HUES48 (cell line): ENCODE measurements at regions not wholly inside any gene's neighbourhood (a gene's known extent, or its start where the extent isn't known, plus 50 kb on each side); places are given as distances from the start of the nearest gene placed in this dataset.
"Not testable (repeated sequence)": the region's sequence is repeated elsewhere in the genome, so short reads cannot be mapped to it uniquely, and the experiment has no call there.

ENCODE experiments used
- H3K27ac ChIP-seq: one replicate; pipeline ENCODE4 v1.7.0; 2013; ENCODE audit warnings: low read depth, low read length, inconsistent platforms
- H3K27me3 ChIP-seq: 2 replicates; pipeline ENCODE4 v1.6.1; 2013; ENCODE audit warnings: mild to moderate bottlenecking, low read length; ENCODE audit not compliant: control insufficient read depth, insufficient read depth
- H3K36me3 ChIP-seq: 2 replicates; pipeline ENCODE4 v1.6.1; 2013; ENCODE audit warnings: low read length; ENCODE audit not compliant: control insufficient read depth, insufficient read depth
- H3K4me1 ChIP-seq: 2 replicates; pipeline ENCODE4 v1.6.1; 2013; ENCODE audit warnings: mild to moderate bottlenecking, low read length; ENCODE audit not compliant: control insufficient read depth, insufficient read depth
- H3K4me3 ChIP-seq: 2 replicates; pipeline ENCODE4 v1.5.1; 2013; ENCODE audit warnings: mild to moderate bottlenecking, low read depth, low read length
- H3K9ac ChIP-seq: 2 replicates; pipeline ENCODE4 v1.6.1; 2013; ENCODE audit warnings: mild to moderate bottlenecking, low read depth, low read length, moderate library complexity
- H3K9me3 ChIP-seq: 2 replicates; pipeline ENCODE4 v1.6.1; 2013; ENCODE audit warnings: low read length; ENCODE audit not compliant: control insufficient read depth, insufficient read depth

DNA sequence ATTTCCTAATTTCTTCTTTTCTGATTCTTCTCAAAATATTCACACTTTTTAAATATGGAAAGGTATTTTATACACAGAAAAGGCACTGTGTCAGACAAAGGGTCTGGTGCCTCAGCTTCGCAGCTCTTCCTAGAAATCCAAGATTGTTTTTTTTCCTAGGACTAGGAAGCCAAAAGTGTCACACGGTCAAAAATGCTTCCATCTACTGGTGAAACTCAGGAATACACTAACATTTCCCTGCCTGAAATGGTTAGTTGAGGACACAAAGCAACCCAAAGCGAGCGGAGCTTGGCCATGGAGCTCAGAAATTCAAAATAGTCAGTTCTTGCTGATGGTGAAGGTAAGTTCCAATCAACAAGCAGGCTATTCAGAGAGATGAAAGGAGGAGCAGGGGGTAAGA, 426.5 kb upstream of the RASGRP1 start:
- no peaks in the 10 kb centered on the region for H3K4me1 ChIP-seq
- H3K36me3 ChIP-seq, result no peaks in the 10 kb centered on the region
- H3K27me3 ChIP-seq, result no peaks in the 10 kb centered on the region
- H3K9ac ChIP-seq, result no peak overlapping the region
- H3K27ac ChIP-seq, result no peak overlapping the region
- no peaks in the 10 kb centered on the region for H3K9me3 ChIP-seq
- H3K4me3 ChIP-seq, result no peak overlapping the region

- H3K27me3 ChIP-seq, result no peaks in the 10 kb centered on the region
- H3K9me3 ChIP-seq, result no peaks in the 10 kb centered on the region
- H3K4me3 ChIP-seq, result no peak overlapping the region
- no peak overlapping the region for H3K27ac ChIP-seq
- H3K9ac ChIP-seq, result no peak overlapping the region
- no peaks in the 10 kb centered on the region for H3K36me3 ChIP-seq
- no peaks in the 10 kb centered on the region for H3K4me1 ChIP-seq
Measured at GRCh38 chr15:38991701-38992100, 427.1 kb upstream of the RASGRP1 start.

DNA sequence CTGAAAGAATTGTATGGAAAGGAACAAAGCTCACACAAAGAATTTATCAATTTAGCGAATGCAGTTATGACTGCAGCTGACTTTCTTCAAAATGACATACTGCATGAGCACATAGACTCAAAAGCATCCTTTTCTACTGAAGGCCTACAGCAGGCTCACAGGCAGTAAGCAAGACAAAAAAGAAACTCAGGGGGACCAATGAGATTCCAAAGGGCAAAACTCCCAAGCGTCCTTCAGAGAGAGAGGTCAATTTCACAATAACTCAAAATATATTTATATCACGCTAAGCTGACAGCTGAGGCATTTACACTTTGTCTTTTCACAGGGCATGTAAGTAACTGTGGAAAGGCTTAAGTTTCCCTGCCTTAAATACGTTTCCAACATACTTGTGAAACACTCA, 427.9 kb upstream of the RASGRP1 start:
- Histone ChIP-seq H3K4me3 (no peak overlapping the region), H3K36me3 (no peaks in the 10 kb centered on the region), H3K9me3 (no peaks in the 10 kb centered on the region), H3K9ac (no peak overlapping the region), H3K27me3 (no peaks in the 10 kb centered on the region), H3K4me1 (no peaks in the 10 kb centered on the region), H3K27ac (no peak overlapping the region)

GRCh38 chr15:38992930-38993329, 428.3 kb upstream of the RASGRP1 start:
- no peak overlapping the region for H3K4me3 ChIP-seq
- H3K27me3 ChIP-seq, result no peaks in the 10 kb centered on the region
- no peak overlapping the region for H3K9ac ChIP-seq
- no peaks in the 10 kb centered on the region for H3K4me1 ChIP-seq
- no peak overlapping the region for H3K27ac ChIP-seq
- no peaks in the 10 kb centered on the region for H3K36me3 ChIP-seq
- H3K9me3 ChIP-seq, result no peaks in the 10 kb centered on the region

DNA sequence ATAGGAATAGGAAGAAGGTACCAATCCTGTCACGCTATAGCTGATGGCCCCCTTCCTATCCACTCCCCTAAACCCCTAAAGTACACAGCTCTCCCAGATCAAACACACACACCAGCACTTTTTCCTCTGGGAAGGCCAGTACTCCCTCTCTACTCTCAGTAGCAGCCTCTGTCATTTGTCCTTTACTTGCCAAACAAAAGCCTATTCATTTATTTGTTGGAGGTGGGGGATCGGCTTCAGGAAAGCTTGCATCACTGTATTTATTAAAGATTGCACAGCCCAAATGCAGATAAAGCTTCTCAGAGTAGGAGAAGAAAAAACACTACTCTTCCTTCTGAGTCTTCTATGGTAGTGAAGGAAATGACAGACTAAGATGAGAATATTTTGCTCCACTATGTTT, 429.7 kb upstream of the RASGRP1 start:
- Histone ChIP-seq H3K4me3 (no peak overlapping the region), H3K4me1 (no peaks in the 10 kb centered on the region), H3K9ac (no peak overlapping the region), H3K27me3 (no peaks in the 10 kb centered on the region), H3K27ac (no peak overlapping the region), H3K36me3 (no peaks in the 10 kb centered on the region), H3K9me3 (no peaks in the 10 kb centered on the region)

DNA sequence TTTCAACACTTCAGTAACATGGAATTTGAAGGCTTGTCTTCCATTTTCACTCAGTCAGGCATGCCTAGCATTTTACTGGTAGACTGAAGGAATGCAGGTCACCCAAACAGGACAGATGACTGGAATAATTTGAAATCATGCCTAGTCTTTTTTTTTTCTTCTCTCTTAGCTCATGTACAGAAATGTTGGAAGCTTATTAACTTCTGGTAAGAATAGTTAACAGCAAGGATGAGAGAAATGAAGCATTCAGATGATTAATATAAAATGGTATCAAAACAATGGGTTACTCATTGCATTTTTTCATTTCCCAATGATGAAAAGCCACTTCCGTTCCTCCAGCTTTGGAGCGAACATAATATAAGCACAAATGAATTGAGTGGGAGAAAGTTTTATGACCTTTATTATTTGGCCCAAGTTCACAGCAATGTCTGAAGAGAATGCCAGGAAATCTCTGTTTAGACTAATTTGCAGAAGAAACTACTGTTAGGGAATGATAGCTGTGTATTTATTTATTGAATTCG, 431.6 kb upstream of the RASGRP1 start:
- no peaks in the 10 kb centered on the region for H3K36me3 ChIP-seq
- H3K9me3 ChIP-seq, result no peaks in the 10 kb centered on the region
- H3K9ac ChIP-seq, result no peak overlapping the region
- no peaks in the 10 kb centered on the region for H3K4me1 ChIP-seq
- no peak overlapping the region for H3K4me3 ChIP-seq
- H3K27me3 ChIP-seq, result no peaks in the 10 kb centered on the region
- H3K27ac ChIP-seq, result no peak overlapping the region

- H3K36me3 ChIP-seq, result no peaks in the 10 kb centered on the region
- H3K4me1 ChIP-seq, result no peaks in the 10 kb centered on the region
- no peak overlapping the region for H3K4me3 ChIP-seq
- H3K27me3 ChIP-seq, result no peaks in the 10 kb centered on the region
- H3K9me3 ChIP-seq, result no peaks in the 10 kb centered on the region
- H3K9ac ChIP-seq, result no peak overlapping the region
- H3K27ac ChIP-seq, result no peak overlapping the region
Measured at GRCh38 chr15:38997841-38998240, 433.2 kb upstream of the RASGRP1 start.

- H3K36me3 ChIP-seq, result no peaks in the 10 kb centered on the region
- H3K9ac ChIP-seq, result no peak overlapping the region
- H3K27ac ChIP-seq, result no peak overlapping the region
- no peaks in the 10 kb centered on the region for H3K4me1 ChIP-seq
- no peak overlapping the region for H3K4me3 ChIP-seq
- no peaks in the 10 kb centered on the region for H3K9me3 ChIP-seq
- no peaks in the 10 kb centered on the region for H3K27me3 ChIP-seq
Measured at GRCh38 chr15:39000008-39000734, 435.6 kb upstream of the RASGRP1 start.

DNA sequence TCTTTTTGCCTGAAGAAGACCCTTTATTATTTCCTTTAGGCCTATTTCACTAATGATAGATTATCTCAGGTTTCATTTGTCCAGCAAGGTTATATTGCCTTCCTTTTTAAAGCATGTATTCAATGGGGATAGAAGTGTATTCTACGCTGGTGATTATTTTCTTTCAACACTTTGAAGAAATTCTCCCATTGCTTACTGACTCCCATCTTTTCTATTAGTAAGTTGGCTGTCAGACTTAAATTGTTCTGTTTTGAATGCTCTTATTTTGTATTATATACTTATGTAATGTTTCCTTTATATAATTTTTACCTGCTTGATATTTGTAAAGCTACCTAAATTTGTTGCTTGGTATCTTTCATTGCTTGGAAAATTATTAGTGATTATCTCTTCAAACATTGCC, 445.1 kb upstream of the RASGRP1 start:
- H3K36me3 ChIP-seq, result no peaks in the 10 kb centered on the region
- H3K9me3 ChIP-seq, result peaks cover 20% of the 10 kb centered on the region
- H3K27me3 ChIP-seq, result no peaks in the 10 kb centered on the region
- H3K27ac ChIP-seq, result no peak overlapping the region
- H3K4me1 ChIP-seq, result no peaks in the 10 kb centered on the region
- no peak overlapping the region for H3K9ac ChIP-seq
- H3K4me3 ChIP-seq, result no peak overlapping the region

DNA sequence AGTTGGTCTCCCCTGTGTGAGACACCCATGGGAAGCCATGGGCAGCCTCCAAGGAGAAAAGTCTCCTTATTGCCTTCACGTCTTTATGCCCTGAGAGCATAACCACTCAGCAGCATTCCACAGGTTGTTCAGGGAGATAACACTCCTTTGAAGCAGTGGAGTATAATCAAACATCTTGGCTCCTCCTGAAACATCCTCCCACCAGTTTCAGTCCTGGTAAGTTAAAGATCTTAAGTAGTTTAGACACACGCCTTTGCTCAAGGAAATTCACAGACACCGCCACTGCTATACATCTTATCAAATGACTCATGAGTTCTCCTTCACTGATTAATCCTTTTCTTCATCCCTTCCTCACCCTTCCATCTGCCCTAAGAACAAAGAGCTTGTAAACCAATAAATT, 446.5 kb upstream of the RASGRP1 start:
- peaks cover 20% of the 10 kb centered on the region for H3K9me3 ChIP-seq
- not testable (repeated sequence) for H3K27me3 ChIP-seq, H3K36me3 ChIP-seq, H3K27ac ChIP-seq, H3K4me1 ChIP-seq, H3K4me3 ChIP-seq, H3K9ac ChIP-seq

DNA sequence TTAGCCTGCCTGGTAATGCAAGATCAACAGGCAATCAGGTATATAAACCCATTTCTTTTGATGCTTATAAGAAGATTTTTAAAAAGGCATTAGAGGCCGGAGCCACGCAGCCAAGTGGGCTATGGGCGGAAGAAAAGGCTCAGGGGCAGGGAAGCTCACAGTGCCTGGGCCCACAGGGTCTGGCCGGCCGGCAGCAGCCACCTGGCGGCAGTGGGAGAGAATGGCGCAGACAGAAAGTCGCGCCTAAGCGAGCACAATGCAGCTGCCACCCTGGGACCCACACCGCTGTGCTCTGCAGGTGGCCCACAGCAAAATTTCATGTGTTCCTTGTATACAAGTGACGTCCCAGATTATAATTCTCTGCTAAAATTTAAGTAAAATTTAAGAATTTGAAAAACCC, 448.6 kb upstream of the RASGRP1 start:
- Histone ChIP-seq H3K9ac (no peak overlapping the region), H3K9me3 (peaks cover 15% of the 10 kb centered on the region), H3K27me3 (no peaks in the 10 kb centered on the region), H3K4me3 (no peak overlapping the region), H3K27ac (no peak overlapping the region), H3K4me1 (peaks cover 10% of the 10 kb centered on the region), H3K36me3 (no peaks in the 10 kb centered on the region)
